HG02798 (cell line): ENCODE measurements at regions not wholly inside any gene's neighbourhood (a gene's known extent, or its start where the extent isn't known, plus 50 kb on each side); places are given as distances from the start of the nearest gene placed in this dataset.
"Not testable (repeated sequence)": the region's sequence is repeated elsewhere in the genome, so short reads cannot be mapped to it uniquely, and the experiment has no call there.

ENCODE experiments used
- ATAC-seq: cut with Tn5 transposase; IDR thresholded peaks from one replicate; pipeline ENCODE4 v1.9.1; 2021; ENCODE audit warnings: mild to moderate bottlenecking; ENCODE audit not compliant: unreplicated experiment, poor library complexity

DNA sequence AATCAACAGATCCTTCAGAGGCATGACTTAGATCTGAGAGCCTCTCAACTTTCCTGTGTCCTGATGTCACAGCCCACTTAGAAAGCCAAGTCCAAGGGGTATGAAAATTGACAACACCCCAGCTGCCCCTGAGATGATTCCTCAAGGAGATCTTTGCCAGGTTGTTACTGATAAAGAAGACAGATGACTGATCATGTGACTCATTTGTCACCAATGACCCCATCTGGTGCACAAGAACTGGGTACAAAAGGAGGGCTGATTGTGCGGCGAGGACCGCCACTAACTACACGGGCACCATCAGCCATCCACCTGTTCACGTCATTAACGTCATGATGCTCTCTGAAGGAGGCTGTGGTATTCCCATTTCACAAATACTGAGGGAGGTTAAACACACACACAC is 583.2 kb upstream of the KLF4 start:
- no peak for ATAC-seq

DNA sequence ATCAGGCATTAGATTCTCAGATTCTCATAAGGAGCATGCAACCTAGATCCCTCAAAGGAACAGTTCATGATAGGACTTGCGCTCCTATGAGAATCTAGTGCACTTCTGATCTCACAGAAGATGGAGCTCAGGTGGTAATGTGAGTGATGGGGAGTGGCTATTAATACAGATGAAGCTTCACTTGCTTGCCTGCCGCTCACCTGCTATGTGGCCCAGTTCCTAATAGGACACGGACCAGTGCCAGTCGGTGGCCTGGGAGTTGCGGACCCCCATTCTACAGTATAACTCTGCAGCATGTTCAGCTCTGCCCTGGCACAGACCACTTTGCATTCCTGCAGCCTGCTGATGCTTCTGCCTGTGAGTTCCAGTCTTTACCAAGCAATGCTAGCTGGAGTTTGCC is 581.3 kb upstream of the KLF4 start:
- no peak for ATAC-seq

- no peak for ATAC-seq
These were observed 580.4 kb upstream of the KLF4 start for GRCh38 chr9:108069991-108070390.

DNA sequence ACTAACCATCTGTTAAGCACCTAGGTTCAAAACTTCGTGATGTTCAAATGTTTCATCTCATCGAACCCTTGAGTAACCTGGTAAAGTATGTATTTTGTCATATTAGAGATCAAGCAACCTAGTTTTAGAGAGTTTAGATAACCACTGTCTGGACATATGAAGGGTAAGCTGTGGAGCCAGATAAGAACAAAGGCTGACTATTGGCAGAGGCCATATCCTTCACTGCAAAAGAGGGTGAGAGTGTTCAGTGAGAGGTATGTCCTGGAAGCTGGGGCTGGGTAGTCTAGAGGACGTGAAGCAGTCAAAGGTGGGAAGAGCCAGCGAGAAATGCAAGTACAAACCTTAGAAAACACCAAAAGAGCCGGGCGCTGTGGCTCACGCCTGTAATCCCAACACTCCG is 573.1 kb upstream of the KLF4 start:
- no peak for ATAC-seq

GRCh38 chr9:108060175-108060574 is 570.6 kb upstream of the KLF4 start:
- ATAC-seq = no peak

DNA sequence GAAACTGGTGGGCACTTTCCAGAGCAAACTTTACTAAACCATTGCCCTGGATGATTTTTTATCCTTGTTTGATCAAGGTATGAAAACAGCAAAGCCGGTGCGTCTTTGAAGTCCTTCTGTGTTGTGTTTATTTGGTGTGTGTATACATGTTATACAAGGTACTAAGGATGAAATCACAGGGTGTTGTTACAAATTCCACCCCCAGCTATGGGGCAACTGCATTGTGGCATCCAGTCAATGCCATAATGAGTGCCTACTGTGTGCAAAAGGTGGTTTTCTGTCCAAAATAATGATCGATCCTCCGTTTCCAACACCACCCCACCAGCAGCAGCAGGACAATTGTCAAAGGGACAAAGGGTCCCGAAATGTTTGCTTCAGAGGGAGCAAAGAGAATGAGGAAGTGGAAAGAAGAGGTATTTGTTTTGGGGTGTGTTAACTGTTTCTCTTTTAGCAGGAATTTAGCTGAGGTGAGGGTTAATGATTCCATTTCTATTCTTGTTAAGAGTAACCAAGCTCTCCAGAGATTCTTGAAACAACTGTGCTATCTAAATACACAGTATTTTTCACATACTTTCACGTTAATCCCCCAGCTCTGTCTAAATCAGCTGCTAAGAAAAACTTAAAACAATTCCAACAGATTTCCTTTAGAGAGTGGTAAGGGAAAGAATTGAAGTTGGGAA is 568.7 kb upstream of the KLF4 start:
- ATAC-seq = no peak

- no peak for ATAC-seq
These were observed 568.0 kb upstream of the KLF4 start for GRCh38 chr9:108057421-108058134.

GRCh38 chr9:108056805-108057386 is 567.3 kb upstream of the KLF4 start:
- ATAC-seq = no peak

DNA sequence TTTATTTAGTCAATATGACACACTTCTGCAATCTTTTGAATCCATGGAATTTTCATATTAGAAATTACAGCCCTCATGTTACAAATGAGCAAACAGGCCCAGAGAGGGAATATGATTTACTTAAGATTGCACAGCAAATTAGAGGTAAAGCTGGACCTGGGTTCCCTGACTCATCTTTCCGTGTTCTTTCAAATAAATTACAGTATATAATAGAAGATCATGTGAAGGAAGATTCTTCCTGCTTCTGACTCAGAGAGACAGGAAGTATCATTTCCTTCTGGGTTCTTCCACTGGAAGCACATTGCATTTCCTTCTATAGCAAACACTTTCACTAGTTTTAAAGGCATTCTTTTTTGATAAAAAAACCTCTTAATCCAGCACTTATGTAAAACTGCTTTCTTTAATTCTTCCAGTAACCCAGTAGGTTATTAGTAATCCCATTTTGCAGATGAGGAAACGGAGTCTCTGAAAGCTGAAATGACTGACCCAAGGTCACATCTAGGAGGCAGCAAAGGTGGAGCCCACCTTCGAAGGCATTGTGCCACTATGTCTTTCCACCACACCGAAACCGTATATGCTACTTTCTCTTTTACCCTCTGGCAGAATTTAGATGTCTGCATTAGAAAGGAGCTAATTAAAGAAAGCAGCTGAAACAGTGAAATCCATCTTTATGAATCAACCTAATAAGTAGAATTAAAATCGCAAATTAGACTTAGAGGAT is 566.7 kb upstream of the KLF4 start:
- ATAC-seq = no peak

GRCh38 chr9:108054131-108054630 is 564.6 kb upstream of the KLF4 start:
- ATAC-seq = no peak

GRCh38 chr9:108053555-108054061 is 564.0 kb upstream of the KLF4 start:
- ATAC-seq = no peak

GRCh38 chr9:108052431-108053080 is 563.0 kb upstream of the KLF4 start:
- no peak for ATAC-seq

GRCh38 chr9:108050894-108051293 is 561.3 kb upstream of the KLF4 start:
- no peak for ATAC-seq

DNA sequence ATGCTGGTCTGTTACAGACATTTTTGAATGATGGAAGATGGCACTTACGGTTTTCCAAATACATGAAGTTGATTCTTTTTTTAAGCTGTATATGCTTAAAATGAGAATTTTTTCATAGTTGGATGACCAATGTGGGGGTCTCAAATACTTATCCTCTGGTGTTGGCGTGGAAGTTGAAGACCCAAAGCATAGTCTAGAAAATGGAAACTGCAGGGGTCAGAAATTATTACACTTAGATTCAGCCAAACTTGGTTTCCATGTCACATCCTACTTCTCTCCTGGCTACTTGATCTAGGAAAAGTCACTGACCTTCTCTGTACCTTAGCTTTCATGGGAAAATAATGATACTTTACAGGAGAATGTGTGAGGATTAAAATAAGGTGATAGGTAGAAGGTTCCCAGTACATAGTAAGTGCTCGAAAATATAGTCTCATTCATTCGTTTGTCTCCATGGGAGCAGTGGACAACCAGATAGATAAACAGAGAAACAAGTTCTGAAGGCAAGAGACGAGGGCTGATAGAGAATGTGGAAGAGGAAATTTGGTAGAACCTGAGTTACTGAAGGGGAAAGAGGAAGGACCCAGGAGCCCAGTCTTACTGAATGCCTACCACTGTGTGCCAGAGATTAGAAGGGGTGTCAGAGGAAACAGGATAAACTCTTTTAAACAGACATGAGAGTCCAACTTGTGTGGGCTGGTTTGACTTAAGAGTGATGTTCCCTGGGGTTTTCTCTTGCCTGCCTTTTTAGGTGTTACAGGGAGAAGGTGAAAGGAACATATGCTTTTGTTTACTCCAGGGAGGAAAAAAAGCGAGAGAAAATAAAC is 560.3 kb upstream of the KLF4 start:
- ATAC-seq = no peak

GRCh38 chr9:108049026-108049607 is 559.5 kb upstream of the KLF4 start:
- no peak for ATAC-seq

DNA sequence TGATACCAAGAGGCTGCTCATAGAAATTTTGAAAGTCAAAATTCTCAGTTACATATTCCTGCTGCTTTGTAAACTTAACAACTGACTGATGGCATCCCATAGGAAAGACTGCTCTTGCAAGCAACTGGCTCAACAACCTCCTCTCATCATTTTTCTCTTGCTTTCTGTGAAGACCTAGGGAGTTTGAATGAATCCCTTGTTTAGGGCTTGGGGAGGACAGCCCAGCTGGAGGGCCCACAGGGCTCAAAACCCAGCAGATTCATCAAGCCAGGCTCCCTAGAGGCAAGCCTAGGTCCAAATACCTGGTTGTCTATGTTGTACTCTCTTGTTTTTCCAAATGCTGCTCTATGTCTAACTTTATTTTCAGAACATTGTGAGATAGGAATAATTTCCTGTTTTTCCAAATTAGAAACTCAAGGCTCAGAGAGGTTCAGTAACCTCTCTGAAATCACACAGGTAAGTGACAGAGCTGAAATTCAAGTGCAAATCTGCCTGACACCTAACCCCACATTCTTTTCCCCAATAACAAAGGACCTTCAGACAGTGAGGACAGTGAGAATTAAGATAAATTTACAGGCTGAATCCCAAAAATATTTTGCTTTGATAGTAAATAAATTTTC is 558.9 kb upstream of the KLF4 start:
- ATAC-seq = no peak

GRCh38 chr9:108047777-108048176 is 558.2 kb upstream of the KLF4 start:
- ATAC-seq = not testable (repeated sequence)

DNA sequence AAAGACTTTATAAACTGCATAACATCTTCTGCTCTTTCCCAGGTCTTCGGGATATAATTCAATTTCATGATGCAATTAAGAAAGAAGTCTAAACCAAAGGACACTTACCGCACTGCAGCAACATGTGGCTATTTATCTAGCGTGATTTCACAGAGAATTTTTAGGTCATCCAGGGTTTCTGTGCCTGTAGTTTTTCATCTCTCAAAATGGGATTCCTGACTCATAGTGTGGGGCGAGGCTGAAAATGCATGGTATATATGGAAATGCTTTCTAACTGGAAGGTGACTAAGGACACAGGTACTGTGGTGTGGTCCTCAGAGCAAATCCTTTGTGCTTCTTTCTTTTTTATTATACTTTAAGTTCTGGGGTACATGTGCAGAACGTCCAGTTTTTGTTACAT is 557.7 kb upstream of the KLF4 start:
- ATAC-seq = no peak

DNA sequence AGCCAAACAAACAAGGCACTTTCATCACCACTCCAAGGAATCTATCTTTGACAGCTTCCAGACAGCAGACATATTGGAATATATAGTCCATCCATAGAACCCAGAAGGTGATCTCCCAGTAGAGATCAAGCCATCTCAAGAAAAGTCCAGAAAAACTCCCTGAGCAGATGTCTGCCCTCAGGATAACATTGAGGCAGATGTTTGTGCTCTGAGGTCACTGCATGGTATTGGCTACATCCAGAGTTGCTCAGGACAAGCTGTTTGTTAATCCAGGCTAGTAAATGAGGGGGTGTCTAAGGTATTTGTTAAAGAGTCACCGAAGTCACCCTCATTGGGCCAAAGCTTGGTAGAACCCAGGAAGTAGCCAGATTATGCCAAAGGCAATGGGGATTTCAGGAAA is 556.3 kb upstream of the KLF4 start:
- no peak for ATAC-seq
